ENCODE measurements at regions not wholly inside any gene's neighbourhood (a gene's known extent, or its start where the extent isn't known, plus 50 kb on each side); places are given as distances from the start of the nearest gene placed in this dataset.

- Histone ChIP-seq H3K14ac (ENCODE audit: insufficient read depth, low read length) (no peak overlapping the region), H3K4ac (ENCODE audit: low read depth, low read length) (no peak overlapping the region), H3K4me2 (ENCODE audit: insufficient read depth, insufficient read length, low read length) (no peak overlapping the region), H2AFZ (ENCODE audit: low read length) (no peak overlapping the region), H3K23me2 (ENCODE audit: insufficient read length, low read depth, low read length, poor library complexity, severe bottlenecking) (no peaks in the 10 kb centered on the region), H3K9ac (ENCODE audit: extremely low read depth, insufficient read length, low read length) (no peak overlapping the region), H3T11ph (ENCODE audit: low read length) (no peak overlapping the region), H2BK15ac (ENCODE audit: low read depth, low read length) (no peak overlapping the region), H4K8ac (replicated peaks; ENCODE audit: insufficient read length, low read depth, low read length) (no peak overlapping the region), H2BK20ac (ENCODE audit: low read depth, low read length, poor library complexity, severe bottlenecking) (no peak overlapping the region), H3K27me3 (ENCODE audit: insufficient read depth, low read length) (no peaks in the 10 kb centered on the region), H3K79me2 (ENCODE audit: insufficient read depth, low read length) (no peaks in the 10 kb centered on the region), H3K4me1 (ENCODE audit: insufficient read depth, low read length) (no peaks in the 10 kb centered on the region), H2AK5ac (ENCODE audit: insufficient read length, low read length) (no peak overlapping the region), H3K18ac (ENCODE audit: insufficient read length, low read depth, low read length) (no peak overlapping the region), H3K23ac (ENCODE audit: insufficient read length, low read depth, low read length) (no peak overlapping the region), H3K9me3 (ENCODE audit: control insufficient read depth, low read depth, low read length) (no peaks in the 10 kb centered on the region), H3K79me1 (ENCODE audit: insufficient read depth, low read depth, low read length, poor library complexity, severe bottlenecking) (no peaks in the 10 kb centered on the region), H3K56ac (ENCODE audit: insufficient read length, low read depth, low read length) (no peak overlapping the region), H4K20me1 (ENCODE audit: control insufficient read depth, insufficient read depth, insufficient read length) (no peaks in the 10 kb centered on the region), H3K27ac (ENCODE audit: insufficient read length, low read depth, low read length) (no peak overlapping the region), H2BK5ac (ENCODE audit: insufficient read length, low read length) (no peak overlapping the region), H4K91ac (ENCODE audit: insufficient read length, low read depth, low read length) (no peak overlapping the region), H2BK120ac (ENCODE audit: low read depth, low read length, poor library complexity, severe bottlenecking) (no peak overlapping the region), H2BK12ac (ENCODE audit: insufficient read length, low read depth, low read length) (no peak overlapping the region), H4K5ac (ENCODE audit: insufficient read length, low read depth, low read length) (no peak overlapping the region)
- DNase-seq = no peak
- Mint-ChIP-seq H3K27ac (no peak overlapping the region), H3K27me3 (ENCODE audit: low read depth) (no peaks in the 10 kb centered on the region), H3K36me3 (ENCODE audit: insufficient read depth in 1 of 3, low read depth in 3 of 3) (no peaks in the 10 kb centered on the region; a peak in 1 of 7 replicates), H3K4me3 (no peak overlapping the region), H3K9me3 (no peaks in the 10 kb centered on the region; a peak in 1 of 5 replicates), H3K4me1 (no peaks in the 10 kb centered on the region)
- no CpG with 5 or more reads among the region's 1 CpG for WGBS (ENCODE audit: extremely low coverage, insufficient read length, low lambda C conversion rate)
- no peak for TF ChIP-seq CTCF (conservative IDR thresholded peaks at IDR 0.05)
These were observed 161.4 kb upstream of the POU1F1 start for GRCh38 chr3:87437765-87438164.

Measured in H9 (cell line).